Neural progenitor cell (in vitro differentiated cells): ENCODE measurements at regions not wholly inside any gene's neighbourhood (a gene's known extent, or its start where the extent isn't known, plus 50 kb on each side); places are given as distances from the start of the nearest gene placed in this dataset.

Experiments
- DNase-seq: peaks from one replicate; pipeline ENCODE4 v3.0.0-alpha.2; 2016; ENCODE audit warnings: low spot score
- H2AFZ ChIP-seq: fragments of 200-600 bp; sonication (generic); replicated peaks from 2 replicates; pipeline ENCODE4 v1.6.1; 2016; ENCODE audit warnings: antibody characterized with exemption
- H3F3A ChIP-seq: fragments of 200-600 bp; sonication (generic); 2 replicates; pipeline ENCODE4 v1.6.1; 2016; ENCODE audit warnings: antibody characterized with exemption, low read depth
- H3K27ac ChIP-seq: fragments of 200-600 bp; sonication (generic); 2 replicates; pipeline ENCODE4 v1.5.1; 2016; ENCODE audit warnings: mild to moderate bottlenecking
- H3K27me3 ChIP-seq: fragments of 200-600 bp; sonication (generic); 2 replicates; pipeline ENCODE4 v1.6.1; 2016; ENCODE audit warnings: mild to moderate bottlenecking, moderate library complexity
- H3K36me3 ChIP-seq: fragments of 200-600 bp; sonication (generic); 2 replicates; pipeline ENCODE4 v1.5.1; 2016
- H3K4me1 ChIP-seq: fragments of 200-600 bp; sonication (generic); 2 replicates; pipeline ENCODE4 v1.6.1; 2016; ENCODE audit warnings: mixed run types
- H3K4me2 ChIP-seq: fragments of 200-600 bp; sonication (generic); 2 replicates; pipeline ENCODE4 v1.6.1; 2016
- H3K4me3 ChIP-seq: fragments of 200-600 bp; sonication (generic); 2 replicates; pipeline ENCODE4 v1.5.1; 2016
- H3K79me2 ChIP-seq: fragments of 200-600 bp; sonication (generic); 2 replicates; pipeline ENCODE4 v1.6.1; 2016; ENCODE audit warnings: low read depth
- H3K9ac ChIP-seq: fragments of 200-600 bp; sonication (generic); 2 replicates; pipeline ENCODE4 v1.6.1; 2016
- H3K9me3 ChIP-seq: fragments of 200-600 bp; sonication (generic); 2 replicates; pipeline ENCODE4 v1.5.1; 2016; ENCODE audit warnings: low read depth
- H4K20me1 ChIP-seq: fragments of 200-600 bp; sonication (generic); 2 replicates; pipeline ENCODE4 v1.6.1; 2016; ENCODE audit warnings: low read depth
- H3K27ac Mint-ChIP-seq: 3 replicates; pipeline ENCODE4 v1.8.0; 2021; ENCODE audit warnings: mixed read lengths
- H3K27me3 Mint-ChIP-seq: 2 replicates; pipeline ENCODE4 v1.8.0; 2022; ENCODE audit warnings: low read depth, mild to moderate bottlenecking, inconsistent platforms, moderate library complexity, mixed read lengths; ENCODE audit not compliant: insufficient read depth
- H3K36me3 Mint-ChIP-seq: 3 replicates; pipeline ENCODE4 v1.8.0; 2021; ENCODE audit warnings: mixed read lengths
- H3K4me1 Mint-ChIP-seq: 3 replicates; pipeline ENCODE4 v1.8.0; 2021; ENCODE audit warnings: mixed read lengths
- H3K4me3 Mint-ChIP-seq: 3 replicates; pipeline ENCODE4 v1.8.0; 2021; ENCODE audit warnings: mild to moderate bottlenecking, moderate library complexity, mixed read lengths
- H3K9me3 Mint-ChIP-seq: 3 replicates; pipeline ENCODE4 v1.8.0; 2020; ENCODE audit warnings: mixed read lengths
- EZH2 ChIP-seq: fragments of 200-600 bp; sonication (generic); IDR thresholded peaks from 2 replicates; pipeline ENCODE4 v1.6.1; 2017; ENCODE audit warnings: antibody characterized with exemption, mild to moderate bottlenecking, moderate library complexity
- EZH2phosphoT487 ChIP-seq: fragments of 200-600 bp; sonication (generic); IDR thresholded peaks from 2 replicates; pipeline ENCODE4 v1.6.1; 2017; ENCODE audit warnings: antibody characterized with exemption
- TF ChIP-seq, protein P1 (sequence below): fragments of 200-600 bp; sonication (generic); IDR thresholded peaks from 2 replicates; pipeline ENCODE4 v1.5.1; 2017; ENCODE audit warnings: antibody characterized with exemption, mild to moderate bottlenecking

DNA sequence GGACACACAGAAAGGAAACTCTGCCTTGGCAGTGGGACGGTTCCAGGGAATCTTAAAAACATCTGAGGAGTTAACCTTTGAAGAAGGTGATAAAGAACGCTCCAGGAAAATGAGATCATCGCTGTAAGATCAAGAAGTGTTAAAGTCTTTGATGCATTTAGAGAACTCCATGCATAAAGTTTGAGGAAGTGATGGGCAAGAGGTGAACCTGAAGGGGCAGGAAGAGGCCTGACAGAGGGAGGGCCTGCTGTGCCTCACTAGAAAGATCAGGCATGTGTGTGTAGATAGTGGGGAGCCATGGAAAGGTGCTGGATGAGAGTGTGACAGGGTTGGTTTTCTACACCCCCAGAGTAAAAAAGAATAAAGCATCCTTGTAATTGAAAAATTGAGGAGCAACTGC is 889.2 kb downstream of the MCTP2 start:
- H3K4me3 Mint-ChIP-seq, result no peak overlapping the region
- Histone ChIP-seq H3K9ac (no peak overlapping the region), H3K9me3 (no peaks in the 10 kb centered on the region), H3K4me1 (no peaks in the 10 kb centered on the region), H4K20me1 (no peaks in the 10 kb centered on the region), H2AFZ (no peak overlapping the region), H3K79me2 (no peaks in the 10 kb centered on the region), H3K4me2 (no peak overlapping the region), H3K27me3 (no peaks in the 10 kb centered on the region), H3K27ac (no peak overlapping the region), H3K4me3 (no peak overlapping the region), H3K36me3 (no peaks in the 10 kb centered on the region), H3F3A (no peaks in the 10 kb centered on the region)
- H3K9me3 Mint-ChIP-seq, result no peaks in the 10 kb centered on the region
- H3K4me1 Mint-ChIP-seq, result no peaks in the 10 kb centered on the region
- TF ChIP-seq, protein P1, sequence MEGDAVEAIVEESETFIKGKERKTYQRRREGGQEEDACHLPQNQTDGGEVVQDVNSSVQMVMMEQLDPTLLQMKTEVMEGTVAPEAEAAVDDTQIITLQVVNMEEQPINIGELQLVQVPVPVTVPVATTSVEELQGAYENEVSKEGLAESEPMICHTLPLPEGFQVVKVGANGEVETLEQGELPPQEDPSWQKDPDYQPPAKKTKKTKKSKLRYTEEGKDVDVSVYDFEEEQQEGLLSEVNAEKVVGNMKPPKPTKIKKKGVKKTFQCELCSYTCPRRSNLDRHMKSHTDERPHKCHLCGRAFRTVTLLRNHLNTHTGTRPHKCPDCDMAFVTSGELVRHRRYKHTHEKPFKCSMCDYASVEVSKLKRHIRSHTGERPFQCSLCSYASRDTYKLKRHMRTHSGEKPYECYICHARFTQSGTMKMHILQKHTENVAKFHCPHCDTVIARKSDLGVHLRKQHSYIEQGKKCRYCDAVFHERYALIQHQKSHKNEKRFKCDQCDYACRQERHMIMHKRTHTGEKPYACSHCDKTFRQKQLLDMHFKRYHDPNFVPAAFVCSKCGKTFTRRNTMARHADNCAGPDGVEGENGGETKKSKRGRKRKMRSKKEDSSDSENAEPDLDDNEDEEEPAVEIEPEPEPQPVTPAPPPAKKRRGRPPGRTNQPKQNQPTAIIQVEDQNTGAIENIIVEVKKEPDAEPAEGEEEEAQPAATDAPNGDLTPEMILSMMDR, result no peak
- TF ChIP-seq EZH2, result no peak
- no peak for TF ChIP-seq EZH2phosphoT487
- DNase-seq, result no peak
- H3K27ac Mint-ChIP-seq, result no peak overlapping the region
- no peaks in the 10 kb centered on the region for H3K36me3 Mint-ChIP-seq
- no peaks in the 10 kb centered on the region for H3K27me3 Mint-ChIP-seq

DNA sequence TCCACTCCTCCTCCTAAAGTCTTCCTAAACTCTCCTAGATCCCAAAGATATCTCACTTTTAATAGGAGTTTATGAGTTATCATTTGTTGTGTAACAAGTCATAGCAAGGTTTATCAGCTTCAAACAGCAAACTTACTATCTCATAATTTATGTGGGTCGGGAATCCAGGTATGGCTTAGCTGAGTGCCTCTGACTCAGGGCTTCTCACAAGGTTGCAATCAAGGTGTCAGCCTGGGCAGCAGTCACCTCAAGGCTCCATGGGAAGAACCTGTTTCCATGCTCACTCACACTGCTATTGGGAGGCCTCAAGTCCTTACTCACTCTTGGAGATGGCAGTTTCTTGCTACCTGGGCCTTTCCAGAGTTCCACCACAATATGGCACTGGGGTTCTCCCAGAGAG is 889.8 kb downstream of the MCTP2 start:
- DNase-seq, result no peak
- Mint-ChIP-seq H3K27ac (no peak overlapping the region), H3K36me3 (no peaks in the 10 kb centered on the region), H3K4me3 (no peak overlapping the region), H3K27me3 (no peaks in the 10 kb centered on the region), H3K4me1 (no peaks in the 10 kb centered on the region), H3K9me3 (no peaks in the 10 kb centered on the region)
- Histone ChIP-seq H3K4me3 (no peak overlapping the region), H3K36me3 (no peaks in the 10 kb centered on the region), H3F3A (no peaks in the 10 kb centered on the region), H2AFZ (no peak overlapping the region), H3K27me3 (no peaks in the 10 kb centered on the region), H3K9ac (no peak overlapping the region), H3K79me2 (no peaks in the 10 kb centered on the region), H3K9me3 (no peaks in the 10 kb centered on the region), H4K20me1 (no peaks in the 10 kb centered on the region), H3K4me2 (no peak overlapping the region), H3K4me1 (no peaks in the 10 kb centered on the region), H3K27ac (no peak overlapping the region)
- no peak for TF ChIP-seq EZH2
- TF ChIP-seq, protein P1, result no peak
- TF ChIP-seq EZH2phosphoT487, result no peak

GRCh38 chr15:95125803-95126202 is 894.4 kb downstream of the MCTP2 start:
- Mint-ChIP-seq H3K9me3 (no peaks in the 10 kb centered on the region), H3K27ac (no peak overlapping the region), H3K36me3 (no peaks in the 10 kb centered on the region), H3K27me3 (peaks cover 2% of the 10 kb centered on the region), H3K4me3 (no peak overlapping the region), H3K4me1 (peaks cover 7% of the 10 kb centered on the region)
- H3K27ac ChIP-seq, result no peak overlapping the region
- H3K4me2 ChIP-seq, result no peak overlapping the region
- no peaks in the 10 kb centered on the region for H3K27me3 ChIP-seq
- H3K36me3 ChIP-seq, result no peaks in the 10 kb centered on the region
- H3K9ac ChIP-seq, result no peak overlapping the region
- H4K20me1 ChIP-seq, result no peaks in the 10 kb centered on the region
- no peaks in the 10 kb centered on the region for H3K9me3 ChIP-seq
- no peak overlapping the region for H2AFZ ChIP-seq
- H3K79me2 ChIP-seq, result no peaks in the 10 kb centered on the region
- TF ChIP-seq EZH2phosphoT487 (no peak), EZH2 (no peak)
- TF ChIP-seq, protein P1, result no peak
- H3K4me1 ChIP-seq, result no peaks in the 10 kb centered on the region
- H3K4me3 ChIP-seq, result no peak overlapping the region
- no peak for DNase-seq
- H3F3A ChIP-seq, result no peaks in the 10 kb centered on the region
